Kidney tubule cell (primary cell): ENCODE measurements at regions not wholly inside any gene's neighbourhood (a gene's known extent, or its start where the extent isn't known, plus 50 kb on each side); places are given as distances from the start of the nearest gene placed in this dataset.

Experiments
- DNase-seq: peaks from one replicate; pipeline ENCODE4 v3.0.0-alpha.2; 2018; ENCODE audit warnings: low spot score

DNA sequence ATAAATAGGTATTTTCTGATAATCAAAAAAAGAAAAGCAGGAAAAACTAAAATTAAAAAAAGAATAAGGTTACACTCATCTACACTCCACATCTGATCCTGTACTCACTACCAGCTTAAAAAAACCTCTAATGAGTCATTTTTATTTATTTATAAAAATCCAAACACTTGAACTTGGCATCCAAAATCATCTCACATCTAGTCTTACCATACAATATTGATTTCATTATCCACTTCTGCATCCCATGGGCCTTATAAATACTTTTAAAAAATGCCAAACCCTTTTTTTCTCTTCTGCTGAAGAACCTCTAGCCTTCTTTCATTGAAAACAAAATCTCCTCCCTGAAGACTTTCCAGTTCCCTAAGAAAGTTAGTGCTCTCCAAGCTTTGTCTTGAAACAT, 109.7 kb downstream of the TMTC3 start:
- DNase-seq, result no peak

DNA sequence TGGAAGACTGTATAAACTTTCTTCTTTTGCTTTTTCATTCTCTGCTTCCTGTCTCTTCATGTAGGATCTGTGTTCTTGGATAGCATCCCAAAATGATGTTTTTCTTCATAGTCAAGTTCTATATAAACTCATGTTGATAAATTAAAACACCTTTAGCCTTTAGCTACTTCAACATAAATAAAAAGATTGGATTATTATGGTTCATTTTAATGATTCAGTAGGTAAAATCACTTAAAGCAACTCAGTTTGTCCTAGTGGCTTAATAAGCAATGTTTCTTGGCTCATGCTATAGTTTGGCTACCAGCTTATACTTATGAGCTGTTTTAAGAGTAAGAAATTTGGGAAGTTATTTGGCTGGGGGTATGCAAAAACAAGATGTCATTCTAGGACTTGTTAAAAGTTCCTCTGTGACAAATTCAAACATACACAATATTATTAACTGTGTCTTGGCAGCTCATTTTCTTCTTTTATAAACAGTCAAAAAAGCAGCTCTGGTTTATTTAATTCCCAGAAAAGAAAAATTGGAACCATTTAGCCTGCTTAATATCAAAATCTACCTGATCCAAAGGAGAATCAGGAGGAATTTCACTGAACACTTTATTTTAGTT, 111.4 kb downstream of the TMTC3 start:
- DNase-seq, result no peak

DNA sequence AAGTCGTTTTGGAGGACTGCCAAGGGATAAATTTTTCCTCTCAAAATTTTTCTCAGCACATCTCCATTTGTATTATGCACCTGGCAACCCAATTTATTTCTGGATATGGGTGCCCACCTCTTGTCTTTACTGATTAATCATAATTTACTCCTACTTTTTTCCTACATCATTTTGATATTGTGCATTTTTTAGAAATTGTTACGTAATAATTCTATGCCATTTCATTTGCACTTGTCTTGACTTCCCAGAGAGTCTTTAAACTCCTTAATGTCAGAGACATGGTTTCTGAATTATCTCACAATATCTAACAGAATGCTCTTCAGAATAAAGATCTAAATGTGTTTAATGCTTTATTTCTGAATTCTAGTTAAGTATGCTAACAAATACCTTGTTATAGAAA, 113.1 kb downstream of the TMTC3 start:
- DNase-seq, result no peak

DNA sequence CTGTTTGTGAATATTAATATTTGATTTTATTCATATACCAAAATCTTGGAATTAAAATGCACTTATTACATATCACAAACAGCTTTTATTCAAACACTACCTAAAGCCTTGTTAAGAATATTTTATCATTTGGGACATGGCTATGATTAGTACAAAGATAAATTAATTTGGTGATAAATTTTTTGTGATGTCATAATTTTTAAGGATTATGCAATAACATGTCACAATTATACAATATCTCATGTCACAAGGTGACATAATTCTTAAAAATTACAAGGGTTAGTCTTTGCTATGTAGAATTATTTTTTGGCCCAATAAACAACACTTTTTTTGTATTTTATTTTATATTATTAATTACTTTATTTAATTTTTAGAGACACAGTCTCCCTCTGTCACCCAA, 113.7 kb downstream of the TMTC3 start:
- no peak for DNase-seq

DNA sequence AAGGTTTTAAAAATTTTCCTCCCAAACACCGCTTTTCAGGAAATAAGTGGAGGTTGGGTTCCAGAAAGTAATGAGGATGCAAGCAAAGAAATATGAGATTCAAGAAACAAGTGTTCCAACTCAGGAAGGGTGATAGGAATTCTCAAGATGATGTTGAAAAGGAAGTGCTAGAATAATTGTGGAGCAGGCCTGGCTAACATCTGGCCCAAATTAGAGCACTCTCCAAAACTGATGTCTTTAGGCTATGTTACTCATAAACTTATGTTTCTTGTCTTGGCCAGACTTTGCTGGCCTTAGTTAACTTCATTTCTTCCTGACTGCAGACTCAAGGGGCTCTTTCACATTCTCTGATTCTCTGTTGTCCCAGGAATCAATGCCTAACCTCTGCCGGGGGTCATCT, 116.3 kb downstream of the TMTC3 start:
- DNase-seq, result no peak

DNA sequence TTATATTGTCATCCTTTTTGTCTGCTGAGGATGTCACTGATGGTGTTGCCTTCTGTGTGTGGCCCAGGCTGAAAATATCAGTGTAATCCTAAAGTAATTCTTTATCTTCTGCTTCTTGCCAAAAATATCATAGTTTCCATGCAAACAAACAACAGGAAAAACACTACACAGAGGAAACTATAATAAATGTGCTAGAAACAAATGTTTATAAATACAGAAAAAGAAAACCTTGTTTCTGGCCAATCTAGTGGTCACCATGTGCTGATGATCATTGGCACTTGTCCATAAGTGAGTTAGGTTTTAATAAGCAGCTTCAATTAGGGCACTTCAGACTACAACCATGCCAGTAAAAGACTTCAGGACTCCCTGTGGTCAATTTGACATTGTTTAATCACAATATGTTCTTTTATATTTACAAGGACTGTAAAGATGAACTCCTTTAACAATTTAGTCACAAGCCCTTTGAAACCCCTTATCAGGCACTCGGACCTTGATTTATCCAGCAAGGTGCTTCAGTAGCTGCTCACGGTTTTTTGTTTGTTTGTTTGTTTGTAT, 124.8 kb downstream of the TMTC3 start:
- no peak for DNase-seq

DNA sequence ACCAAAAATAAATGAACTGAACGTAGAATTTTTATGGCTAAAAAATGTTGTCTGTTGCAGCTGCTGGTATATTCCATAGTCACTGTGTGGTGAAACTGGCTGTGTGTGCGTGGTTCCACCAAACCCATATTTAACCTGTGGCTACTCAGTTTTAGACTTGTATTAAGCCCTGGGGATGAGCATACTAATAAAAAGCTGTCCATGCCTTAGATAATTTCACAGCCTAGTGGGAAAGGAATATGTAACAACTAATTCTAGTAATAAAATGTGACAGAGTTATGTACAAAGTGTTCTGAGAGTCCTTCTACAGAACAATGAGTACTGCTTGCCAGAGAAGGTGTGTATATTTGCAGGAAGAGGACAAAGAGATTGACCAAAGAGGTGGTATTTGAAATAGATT, 125.5 kb downstream of the TMTC3 start:
- DNase-seq, result no peak

DNA sequence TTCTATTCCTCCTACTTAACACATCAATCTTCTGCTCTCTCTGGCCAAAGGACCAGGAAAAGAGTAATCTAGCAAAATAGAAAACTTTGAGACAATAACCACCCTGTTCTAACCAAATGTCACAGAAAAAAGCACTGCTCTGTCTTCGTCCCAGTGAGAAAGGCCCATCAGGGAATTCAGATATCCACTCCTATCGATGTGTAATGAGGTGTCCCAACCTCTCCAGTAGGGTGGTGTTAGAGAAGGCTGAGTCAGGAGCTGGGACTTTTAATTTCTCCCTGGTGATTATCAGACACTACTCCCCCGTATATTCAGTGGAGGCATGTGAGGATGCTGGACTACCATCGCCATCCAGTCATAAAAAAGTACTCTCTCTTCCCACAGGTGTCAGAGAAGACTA, 130.3 kb downstream of the TMTC3 start:
- DNase-seq, result no peak

DNA sequence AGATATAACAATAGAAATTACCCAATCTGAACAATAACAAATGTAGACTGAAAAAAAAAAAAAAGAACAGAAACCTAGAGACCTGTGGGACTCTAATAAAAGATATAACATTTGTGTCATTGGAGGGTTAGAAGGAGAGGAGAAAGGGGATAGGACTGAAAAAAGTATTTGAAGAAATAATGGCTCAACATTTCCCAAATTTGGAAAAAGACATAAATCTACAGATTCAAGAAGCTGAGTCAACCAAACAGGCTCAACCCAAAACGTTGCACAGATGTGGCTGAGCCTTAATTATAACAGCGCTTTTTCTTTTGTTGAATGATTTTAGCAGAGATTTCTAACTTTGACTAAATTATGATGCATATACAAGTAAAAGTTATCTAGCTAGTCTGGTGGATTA, 131.3 kb downstream of the TMTC3 start:
- no peak for DNase-seq

DNA sequence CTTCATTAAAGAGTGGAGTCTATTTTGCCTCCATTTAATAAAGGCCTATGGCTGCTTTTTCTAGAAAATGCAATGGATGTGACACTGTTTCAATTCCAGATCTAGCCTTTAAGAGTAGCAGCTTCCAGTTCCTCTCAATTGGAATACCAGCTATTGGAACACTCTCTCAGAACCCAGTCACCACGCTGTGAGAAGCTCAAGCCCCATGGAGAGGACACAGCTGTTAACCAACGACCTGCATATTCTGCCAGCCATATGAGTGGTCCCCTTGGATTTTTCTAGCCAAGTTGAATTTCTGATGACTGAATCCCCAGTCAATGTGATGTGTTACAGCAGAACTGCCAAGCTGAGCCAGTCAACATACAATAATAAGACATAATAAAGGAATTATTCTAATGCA, 131.8 kb downstream of the TMTC3 start:
- DNase-seq, result no peak

DNA sequence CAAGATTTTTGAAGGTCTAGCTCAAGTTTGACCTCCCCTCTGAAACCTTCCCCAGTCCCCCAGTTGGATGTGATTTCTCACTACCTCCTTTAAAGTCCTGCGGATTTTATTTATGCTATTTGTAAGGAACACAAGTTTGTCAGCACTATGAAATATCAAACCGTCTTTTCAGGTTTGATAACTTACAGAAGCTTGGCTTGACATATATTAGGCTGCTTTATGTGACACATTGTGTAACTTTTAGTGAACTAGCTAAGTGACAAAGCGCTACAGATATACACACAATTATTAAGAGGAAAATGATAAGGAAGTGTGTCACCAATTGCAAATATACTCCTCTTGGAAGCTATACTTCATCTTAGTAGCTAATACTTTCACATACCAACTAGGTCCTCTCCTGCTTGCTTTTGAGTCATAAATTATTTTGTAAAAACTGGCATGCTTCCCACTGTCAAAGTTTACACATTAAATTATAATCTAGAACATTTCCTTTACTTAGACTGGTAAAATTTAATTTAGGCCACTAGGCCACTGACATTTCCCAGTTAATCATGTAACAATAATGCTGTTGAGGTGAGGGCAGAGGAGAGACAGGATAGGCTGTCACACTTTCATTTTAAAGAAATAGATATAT, 149.5 kb downstream of the TMTC3 start:
- peak; percentile 46 for DNase-seq

DNA sequence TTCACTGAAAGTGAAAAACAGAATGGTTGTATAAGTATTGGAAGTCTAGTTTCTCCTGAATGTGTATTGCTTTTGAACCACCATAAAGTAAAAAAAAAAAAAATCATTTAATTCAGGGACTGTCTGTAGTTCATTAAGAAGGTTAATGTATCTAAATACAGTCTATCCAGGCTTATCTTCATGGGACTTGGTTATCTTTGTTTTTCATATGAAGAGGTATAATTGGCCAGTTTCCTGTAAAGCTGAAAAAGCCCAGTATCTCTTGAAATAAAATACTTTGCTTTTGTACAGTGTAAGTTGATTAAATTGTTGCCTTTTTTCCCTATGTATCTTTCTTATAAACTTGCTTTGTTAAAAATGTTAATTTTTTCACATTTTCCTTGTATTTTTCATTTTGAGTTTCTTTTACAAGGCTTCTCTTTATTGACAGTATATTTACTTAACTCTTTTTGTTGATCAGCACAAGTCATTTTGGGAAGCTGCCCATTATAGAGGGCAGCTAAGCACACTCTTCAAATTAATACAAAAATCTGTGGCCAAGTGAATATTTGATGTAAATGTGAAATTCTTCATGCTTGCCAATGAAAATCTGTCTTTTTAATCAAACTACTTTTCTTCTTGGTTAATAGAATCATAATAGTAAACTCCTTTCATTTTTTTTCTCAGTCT, 156.0 kb downstream of the TMTC3 start:
- DNase-seq, result no peak

DNA sequence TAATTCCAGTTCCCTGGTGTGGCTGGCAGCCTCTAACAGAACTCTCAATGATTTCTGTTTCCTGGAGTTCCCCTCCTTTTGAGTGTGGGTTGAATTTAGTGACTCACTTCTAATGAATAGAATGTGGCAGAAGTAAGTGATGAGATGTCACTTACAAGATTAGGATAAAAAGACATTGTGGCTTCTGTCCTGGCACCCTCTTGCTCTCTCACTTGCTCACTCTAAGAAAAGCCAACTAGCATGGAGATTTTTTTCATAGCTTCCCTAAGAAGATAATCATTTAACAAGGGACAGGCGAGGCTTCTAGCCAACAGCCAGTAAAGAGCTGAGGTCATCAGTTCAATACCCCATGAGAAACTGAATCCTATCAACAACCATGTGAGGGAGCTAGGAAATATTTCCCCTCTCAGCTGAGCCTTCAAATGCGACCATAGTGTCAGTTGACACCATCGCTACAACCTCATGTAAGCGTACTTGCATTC, 156.7 kb downstream of the TMTC3 start:
- DNase-seq, result peak; percentile 98

DNA sequence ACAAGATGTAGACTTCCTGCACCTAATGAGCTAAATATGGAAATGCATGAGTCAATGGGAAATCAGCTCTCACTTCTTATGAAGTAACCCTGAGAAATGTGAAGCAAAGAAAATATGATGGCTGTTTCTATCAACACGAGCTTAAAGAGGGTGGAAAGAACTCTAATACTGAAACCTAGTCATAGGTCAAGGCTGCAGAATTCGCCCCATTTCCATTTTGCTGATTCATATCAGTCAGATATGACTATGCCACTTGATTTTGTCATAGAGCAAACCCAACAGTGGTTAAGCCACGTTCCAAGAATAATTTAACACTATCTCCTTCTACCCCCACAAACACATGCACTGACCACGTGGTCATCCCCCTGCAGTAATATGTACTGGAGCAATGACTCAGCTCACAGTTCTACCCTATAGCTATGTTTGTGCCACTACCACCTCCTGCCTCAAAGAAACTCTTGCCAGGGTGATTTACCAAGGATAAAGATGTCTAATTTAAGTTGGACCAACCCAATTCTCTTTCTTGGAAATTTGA, 157.5 kb downstream of the TMTC3 start:
- DNase-seq, result peak; percentile 99

DNA sequence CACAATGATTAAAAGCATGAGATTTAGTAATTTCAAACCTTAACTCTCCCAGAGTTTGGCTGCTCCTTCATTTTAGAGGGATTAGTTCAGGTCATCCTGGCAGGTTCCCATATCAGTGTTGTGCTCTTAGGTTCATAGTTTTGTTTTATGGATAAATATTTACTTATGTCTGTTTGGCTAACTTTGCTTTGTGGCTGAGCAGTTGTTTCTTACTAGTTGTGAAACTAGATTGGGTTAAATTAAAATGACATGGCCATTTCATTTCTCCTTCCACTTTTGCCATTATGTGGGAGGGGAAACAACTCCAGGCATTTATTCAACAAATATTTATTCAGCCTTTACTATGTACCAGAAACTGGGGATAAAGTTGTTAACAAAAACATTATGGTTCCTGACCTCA, 158.8 kb downstream of the TMTC3 start:
- no peak for DNase-seq

DNA sequence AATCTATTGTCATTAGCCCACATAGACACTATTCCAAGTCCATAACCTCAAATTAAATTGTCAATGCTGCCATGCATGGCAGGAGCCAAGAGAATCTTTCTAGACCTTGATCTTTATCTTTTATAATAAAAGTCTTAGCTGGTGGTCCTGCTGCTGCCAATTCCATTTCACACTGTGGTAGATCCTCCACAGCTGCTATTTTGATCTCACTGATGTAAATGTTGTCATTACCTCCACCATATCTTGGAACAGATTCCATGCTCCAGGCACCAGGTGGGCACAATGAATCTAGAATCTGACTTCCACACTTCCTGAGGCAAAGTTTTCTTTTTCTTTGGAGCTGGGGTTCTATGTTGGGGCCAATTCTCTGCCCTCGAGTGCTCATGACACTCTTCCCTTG, 161.2 kb downstream of the TMTC3 start:
- no peak for DNase-seq

DNA sequence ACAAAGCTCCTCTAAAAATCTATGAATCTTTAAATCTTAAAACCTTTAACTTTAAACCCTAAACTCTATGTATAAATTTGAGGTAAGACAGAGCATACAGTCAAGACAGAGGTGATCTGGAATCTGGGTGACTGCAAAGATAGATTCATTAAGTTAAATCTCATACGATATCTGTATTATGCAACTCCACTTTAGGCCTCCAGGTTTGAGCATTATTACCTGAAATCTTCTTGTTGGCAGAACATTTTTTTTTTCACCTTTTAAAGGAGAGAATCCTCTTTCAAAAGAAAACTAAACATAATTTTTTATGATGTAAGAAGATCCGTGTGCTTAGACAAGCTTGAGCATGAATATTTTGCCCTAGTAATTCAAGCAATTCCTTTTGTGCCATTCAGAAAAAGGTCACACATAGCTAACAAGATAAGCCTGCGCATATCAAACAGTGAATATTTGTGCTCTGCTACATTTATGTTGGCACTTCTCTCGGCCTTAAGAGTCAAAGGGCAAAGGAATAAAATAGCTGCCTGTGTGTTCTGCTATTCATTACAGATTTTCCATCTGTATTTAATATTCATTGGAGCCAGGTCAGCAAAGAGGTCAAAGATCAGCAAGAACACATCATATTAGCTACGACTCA, 163.3 kb downstream of the TMTC3 start:
- no peak for DNase-seq

DNA sequence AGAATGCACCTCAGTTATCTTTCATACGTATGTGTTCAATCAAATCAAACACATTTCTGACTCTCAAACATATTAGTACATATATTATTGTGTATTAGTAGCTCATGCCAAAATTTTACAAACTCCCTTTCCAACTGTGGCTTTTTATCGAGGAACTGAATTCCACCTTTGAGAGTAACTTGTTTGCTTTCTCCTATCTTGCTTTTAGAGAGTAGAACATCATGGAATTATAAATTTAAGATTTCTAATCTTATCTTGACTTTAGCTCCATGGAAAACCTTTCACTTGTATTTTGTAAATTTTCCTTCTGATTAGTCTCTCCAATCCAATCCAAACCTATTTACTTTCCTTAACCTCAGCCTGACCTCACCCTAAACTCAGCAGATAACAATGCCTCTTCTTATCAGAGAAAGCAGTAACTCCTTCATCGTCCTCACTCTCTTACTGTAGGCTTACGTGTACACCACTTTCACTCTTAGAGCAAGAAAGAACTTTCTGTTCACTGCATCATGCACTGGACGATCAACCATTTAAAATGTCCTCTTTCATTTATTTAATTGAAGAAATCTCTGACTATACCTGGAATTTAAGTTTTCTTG, 164.5 kb downstream of the TMTC3 start:
- DNase-seq, result no peak

DNA sequence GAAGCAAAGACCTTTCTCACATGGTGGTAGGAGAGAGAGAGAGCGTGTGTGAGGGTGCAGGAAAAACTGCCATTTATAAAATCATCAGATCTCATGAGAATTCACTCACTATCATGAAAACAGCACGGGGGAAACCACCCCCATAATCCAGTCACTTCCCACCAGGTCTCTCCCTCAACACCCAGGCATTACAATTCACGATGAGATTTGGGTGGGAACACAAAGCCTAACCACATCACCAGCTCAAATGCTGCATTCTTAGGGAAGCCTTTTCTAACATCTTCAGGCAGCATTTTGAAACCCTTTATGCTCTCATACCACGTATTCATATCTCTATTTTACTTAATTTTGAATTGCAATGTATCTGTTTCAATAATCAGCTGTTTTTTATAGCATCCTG, 165.9 kb downstream of the TMTC3 start:
- no peak for DNase-seq

DNA sequence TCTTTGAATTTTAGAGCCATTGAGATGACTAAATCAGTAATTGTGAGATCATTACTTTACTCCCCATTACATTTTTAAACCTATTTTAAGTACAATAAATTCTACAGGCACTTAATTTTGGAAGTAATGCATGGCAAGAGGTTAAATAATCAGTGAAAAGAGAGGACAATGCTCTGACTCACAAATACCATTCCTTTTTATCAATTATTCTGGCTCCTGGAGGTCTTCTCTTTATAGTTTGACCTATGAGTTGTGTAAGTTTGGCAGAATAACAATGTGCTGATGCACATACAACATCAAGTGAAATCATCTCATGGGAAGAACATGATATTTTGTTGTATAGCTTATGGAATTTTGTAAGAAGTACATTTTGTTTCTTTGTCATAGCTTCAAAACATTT, 166.7 kb downstream of the TMTC3 start:
- DNase-seq, result peak; percentile 77

DNA sequence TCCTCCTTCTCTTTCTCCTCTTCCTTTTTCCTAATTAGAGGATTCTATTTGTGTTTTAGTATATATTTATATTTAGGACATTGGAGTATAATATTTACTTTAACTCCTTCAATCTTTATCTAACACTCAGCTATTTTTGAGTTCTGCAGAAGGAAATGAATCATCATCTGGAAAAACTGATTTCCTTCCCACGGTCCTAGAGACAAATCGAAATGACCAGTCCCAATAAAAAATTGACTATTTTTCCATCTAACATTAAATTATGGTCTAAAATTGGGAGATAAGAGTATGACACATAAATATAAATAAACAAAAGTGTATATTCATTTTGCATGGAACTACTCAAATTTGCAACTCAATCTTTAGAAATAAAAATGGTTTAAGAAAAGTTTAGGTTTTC, 167.4 kb downstream of the TMTC3 start:
- DNase-seq, result no peak

DNA sequence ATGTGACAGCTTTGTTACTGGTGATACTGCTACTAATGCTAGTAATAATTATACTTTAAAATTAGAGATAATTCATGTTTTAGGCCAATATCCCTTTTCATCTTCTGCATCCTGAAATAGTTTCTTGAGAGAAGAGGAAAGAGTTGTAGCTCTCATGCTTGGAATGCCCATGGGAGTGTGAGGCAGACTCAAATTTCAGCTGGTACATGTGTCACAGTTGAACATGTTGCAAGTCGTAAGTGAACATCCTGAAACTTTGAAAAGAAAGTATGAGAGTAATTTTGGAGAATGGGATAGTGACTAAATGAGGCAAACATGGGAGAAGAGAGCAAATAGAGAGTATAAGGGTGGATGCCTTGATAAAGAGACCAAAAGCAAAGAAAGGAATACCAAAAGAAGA, 168.0 kb downstream of the TMTC3 start:
- peak; percentile 35 for DNase-seq
